ENCODE measurements at regions not wholly inside any gene's neighbourhood (a gene's known extent, or its start where the extent isn't known, plus 50 kb on each side); places are given as distances from the start of the nearest gene placed in this dataset.
"Not testable (repeated sequence)": the region's sequence is repeated elsewhere in the genome, so short reads cannot be mapped to it uniquely, and the experiment has no call there.

DNA sequence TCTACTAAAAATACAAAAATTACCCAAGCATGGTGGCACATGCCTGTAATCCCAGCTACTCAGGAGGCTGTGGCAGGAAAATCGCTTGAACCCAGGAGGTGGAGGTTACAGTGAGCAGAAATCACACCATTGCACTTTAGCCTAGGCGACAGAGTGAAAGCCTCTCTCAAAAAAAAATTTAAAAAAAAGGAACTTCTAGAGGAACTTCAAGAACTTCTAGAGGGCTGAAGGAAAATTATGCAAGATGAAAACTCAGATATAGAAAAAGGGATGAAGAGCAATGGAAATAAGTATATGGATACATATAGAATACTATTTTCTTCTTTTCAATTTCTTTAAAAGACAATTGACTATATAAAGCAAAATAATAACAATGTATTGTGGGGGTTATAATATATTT lies 51.2 kb upstream of the PRR5 start:
- DNase-seq = no peak

DNA sequence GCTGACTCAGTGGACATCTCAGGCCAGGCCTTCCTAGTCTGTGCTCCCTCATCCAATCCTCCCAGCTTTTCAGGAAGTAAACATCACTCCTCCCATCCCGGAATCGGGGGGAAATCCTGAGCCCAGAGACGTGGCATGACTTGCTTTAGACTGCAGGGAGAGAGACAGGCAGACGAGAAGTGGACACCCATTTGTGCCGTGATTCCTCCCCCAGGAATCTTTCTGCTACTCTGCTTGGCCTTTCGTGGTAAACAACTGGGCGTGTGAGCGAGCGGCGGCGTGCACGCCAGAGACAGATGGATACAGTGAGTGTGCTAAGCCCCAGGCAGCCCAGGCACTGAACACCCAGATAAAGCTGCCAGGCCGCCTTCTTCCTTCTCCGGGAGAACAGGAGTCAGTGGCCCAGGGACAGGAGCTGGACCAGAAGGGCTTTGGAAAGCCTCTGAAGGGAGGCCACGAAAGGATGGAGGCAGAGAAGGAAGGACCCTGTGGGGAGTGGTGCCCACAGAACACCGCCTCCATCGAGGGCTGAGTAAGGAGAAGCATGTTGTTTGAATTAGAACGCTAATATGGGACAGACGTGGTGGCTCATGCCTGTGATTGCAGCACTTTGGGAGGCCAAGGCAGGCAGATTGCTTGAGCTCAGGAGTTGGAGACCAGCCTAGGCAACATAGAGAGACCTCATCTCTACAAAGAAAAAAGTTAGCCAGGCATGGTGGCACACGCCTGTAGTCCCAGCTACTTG lies 53.0 kb upstream of the PRR5 start:
- DNase-seq = no peak

DNA sequence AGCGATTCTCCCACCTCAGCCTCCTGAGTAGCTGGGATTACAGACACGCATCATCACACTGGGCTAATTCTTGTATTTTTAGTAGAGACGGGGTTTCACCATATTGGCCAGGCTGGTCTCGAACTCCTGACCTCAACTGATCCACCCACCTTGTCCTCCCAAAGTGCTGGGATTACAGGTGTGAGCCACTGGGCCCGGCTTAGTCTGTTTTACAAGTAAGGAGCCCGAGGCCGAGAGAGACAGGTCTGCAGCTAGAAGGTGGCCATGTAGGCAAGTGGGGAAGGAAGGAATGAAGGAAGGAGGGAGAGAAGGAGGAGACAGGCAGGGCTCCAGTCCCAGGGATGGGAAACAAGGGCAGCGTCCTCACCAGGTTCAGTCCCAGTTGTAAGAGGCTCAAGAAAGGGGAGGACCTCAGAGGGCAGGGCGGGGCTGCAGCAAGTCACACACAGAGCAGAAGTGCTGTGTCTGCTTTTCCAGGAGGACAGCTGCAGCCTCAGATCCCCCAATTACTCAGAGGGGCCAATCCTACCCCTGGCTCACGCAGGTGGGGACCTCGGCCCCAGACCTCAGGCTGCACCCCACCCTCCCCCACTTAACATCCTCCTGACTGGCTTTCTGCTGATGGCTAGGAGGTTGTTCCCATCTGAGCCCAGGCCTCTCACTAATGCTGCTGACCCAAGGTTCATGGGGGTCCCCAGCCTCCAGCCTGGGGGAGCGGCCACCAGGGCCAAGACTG lies 53.8 kb upstream of the PRR5 start:
- DNase-seq = no peak

DNA sequence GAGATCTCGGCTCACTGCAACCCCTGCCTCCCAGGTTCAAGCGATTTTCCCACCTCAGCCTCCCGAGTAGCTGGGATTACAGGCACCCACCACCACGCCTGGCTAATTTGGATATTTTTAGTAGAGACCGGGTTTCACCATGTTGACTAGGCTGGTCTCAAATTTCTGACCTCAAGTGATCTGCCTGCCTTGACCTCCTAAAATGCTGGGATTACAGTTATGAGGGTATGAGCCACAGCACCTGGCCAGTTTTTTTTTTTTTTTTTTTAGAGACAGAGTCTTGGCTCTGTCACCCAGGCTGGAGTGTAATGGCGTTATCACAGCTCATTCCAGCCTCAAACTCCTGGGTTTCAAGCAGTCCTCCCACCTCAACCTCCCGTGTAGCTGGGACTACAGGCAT lies 54.9 kb upstream of the PRR5 start:
- DNase-seq = no peak

DNA sequence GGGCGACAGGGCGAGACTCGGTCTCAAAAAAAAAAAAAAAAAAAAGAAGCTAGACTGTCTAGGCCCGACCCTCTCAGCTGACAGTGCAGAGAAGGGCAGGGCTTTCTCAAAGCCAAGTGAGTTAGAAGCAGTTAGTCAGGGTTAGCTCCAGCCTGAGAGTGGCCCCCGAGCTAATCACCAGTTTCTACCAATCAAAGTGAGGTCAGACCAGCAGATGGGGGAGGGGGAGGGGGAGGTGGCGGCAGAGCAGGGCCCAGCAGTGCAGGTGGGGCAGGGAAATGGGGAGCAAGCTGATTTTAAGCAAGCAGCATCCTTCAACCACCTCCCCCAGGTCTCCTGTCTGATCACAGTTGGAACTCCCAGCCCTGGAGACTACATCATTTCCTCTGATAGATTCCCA lies 55.3 kb upstream of the PRR5 start:
- no peak for DNase-seq

DNA sequence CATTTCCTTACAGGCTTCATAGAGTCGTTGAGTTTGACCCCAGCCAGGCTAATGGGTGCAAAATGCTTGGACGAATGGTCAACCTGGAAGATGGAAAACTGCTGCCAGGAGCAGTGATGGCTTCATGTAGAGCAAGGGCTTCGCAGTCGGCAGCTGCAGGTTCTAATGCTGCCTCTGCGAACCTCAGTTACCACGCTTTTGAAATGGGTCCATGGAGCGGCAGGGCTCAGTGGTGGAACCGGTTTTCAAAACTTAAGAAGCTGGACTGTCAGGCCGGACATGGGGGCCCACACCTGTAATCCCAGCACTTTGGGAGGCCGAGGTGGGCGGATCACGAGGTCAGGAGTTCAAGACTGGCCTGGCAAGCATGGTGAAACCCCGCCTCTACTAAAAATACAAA lies 55.9 kb upstream of the PRR5 start:
- DNase-seq = no peak

DNA sequence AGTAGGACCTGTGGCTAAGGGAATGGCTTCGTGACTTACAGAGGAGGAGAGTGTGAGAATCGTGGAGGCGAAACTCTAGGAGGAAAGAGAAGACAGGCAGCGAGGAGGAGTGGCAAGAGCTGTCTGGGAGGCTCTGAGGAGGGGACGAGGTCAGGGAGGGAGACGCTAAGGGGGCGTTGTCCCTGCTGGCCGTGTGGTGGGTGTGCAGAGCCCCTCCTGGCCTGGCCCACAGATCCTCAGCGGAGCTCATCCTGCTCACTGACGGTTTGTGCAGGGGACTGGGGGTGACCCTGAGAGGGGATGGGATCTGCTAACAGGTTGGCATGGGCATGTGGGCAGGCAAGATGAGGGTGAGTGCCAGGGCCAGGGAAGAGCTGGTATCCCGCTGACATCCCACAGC lies 56.5 kb upstream of the PRR5 start:
- no peak for DNase-seq

DNA sequence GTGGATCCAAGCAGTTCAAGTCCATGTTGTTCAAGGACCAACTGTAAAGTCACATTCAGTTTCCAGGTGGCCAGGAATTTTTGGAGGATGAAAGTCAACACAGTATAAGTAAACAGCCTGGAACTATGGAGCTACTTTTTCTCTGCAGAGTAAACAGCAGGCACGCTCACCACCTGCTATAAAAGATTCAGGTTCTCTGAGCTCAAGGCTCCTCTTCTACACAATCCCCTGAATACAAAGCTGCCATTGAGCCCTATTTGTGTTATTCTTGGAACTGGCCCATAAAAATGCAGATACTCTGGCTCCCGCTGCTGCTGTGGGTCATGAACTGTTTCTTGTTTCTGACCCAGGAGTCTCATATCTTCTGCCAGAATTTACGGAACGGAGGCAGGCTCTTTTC lies 56.9 kb upstream of the PRR5 start:
- DNase-seq = no peak

DNA sequence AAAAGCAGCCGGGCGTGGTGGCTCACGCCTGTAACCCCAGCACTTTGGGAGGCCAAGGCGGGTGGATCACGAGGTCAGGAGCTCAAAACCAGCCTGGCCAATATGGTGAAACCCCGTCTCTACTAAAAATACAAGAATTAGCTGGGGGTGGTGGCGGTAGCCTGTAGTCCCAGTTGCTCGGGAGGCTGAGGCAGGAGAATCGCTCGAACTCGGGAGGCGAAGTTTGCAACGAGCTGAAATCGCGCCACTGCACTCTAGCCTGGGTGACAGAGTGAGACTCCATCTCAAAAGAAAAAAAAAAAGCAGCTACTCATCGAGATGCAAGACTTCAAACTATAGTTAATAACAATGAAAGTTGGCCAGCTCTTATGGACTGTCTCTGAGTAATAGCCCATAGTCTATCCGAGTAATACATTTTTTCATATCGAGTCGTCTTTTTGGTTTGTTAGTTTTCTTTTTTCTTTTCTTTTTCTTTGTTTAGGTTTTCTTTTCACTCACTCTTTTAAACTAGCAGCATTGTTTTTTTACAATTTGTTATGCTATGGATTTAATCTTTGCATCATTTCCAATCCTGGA lies 58.4 kb upstream of the PRR5 start:
- DNase-seq = not testable (repeated sequence)

DNA sequence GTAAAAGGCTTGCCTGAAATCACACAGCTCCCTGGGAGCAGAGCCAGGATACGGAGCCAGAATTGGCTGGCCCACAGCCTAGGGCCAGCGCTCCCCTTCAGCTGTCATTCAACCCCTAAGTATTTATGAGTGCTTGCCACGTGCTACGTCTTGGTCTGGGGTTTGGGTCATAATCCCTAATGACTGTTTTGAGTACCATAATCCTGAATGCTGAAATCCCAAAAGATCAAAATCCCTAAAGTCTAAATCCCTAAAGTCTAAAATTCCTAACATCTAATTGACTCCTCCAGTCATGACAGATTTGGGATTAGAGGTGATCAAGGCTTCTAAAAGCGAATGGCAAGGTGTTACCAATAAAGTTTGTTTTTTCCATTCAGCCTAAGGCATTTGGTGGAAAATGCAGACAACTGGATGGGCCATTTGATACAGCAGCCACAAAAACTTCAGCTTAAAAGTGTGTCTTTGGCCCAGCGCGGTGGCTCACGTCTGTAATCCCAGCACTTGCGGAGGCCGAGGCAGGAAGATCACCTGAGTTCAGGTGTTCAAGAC lies 59.8 kb upstream of the PRR5 start:
- no peak for DNase-seq

DNA sequence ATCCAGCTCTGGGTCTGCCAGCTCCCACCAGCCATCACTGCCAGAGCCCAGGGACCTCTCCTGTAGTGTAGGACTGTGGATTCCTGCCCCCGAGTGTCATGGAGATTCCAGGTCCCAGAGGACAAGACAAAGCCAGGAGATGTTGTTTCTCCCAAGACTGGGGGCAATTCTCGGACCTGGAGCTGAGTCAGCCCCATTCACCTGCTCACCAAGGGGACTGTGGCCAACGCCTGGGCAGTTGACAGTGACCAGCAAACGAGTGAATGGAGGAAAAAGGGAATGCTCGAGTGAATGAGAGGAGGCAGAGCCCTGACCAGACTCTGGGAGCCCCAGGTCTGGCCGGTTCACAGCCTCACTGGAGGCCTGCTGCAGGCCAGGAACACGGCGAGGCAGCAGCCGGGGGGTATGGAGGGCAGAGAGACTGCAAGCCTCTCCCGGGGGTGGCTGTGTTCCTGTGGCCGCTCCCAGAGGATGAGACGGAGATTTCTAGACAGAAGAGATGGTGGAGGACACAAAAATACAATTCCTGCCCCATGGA lies 61.3 kb upstream of the PRR5 start:
- no peak for DNase-seq

DNA sequence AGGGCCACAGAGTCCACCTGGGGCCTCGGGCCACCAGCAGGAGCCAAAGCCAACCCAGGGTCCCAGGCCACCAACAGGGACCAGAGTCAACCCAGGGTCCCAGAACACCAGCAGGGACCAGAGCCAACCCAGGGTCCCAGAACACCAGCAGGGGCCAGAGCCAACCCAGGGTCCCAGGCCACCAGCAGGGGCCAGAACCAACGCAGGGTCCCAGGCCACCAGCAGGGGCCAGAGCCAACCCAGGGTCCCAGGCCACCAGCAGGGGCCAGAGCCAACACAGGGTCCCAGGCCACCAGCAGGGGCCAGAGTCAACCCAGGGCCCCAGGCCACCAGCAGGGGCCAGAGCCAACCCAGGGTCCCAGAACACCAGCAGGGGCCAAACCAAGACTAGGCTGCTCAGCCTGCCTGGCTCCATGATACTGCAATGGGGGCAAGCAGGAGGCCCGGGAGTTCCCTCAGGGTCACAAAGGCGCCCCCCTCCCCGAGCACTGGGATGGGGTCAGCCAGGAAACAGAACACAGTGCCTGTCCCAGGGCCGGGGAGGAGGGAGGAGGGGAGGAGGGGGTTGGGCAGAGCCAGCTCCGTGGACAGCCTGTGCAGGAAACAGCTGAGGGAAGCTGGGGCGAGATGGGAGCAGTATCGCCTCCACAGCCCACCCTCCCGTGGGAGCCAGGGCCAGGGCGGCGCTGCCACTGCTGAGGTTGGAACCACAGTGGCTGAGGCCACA lies 62.0 kb upstream of the PRR5 start:
- no peak for DNase-seq

DNA sequence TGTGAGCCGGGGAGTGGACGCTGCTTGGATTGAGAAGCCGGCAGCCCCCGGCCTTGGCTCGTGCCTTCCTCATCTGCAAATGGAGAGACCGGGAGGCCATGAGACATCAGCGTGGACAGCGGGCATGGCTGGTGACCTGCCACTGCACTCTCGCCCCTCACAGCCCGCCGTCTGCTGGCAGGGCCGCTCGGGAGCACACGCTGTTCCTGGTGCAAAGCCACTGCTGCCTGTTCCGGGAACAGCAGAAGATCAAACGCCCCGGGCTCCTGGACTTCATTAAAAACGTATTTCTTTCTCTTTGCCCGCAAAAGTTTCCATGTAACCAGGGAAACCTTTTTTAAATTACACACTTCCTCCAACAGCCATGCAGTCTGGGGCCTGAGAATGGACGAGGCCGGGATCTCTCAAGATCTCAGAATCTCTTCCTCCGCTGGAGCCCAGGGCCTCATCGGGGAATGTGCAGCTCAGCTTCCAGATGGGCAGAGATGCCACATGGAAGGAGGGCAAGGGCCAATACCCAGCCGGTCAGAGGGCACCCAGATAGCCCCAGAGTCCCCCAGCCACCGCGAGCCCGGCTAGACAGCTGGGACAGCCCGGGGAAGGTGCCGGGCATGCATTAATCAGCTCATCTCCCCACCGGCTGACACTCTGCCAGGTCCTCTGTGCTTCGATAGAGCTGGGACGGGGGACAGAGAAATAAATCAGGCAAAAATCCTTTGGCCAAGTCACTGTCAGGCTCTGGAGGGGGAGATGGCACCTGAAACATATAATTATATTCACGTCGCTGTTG lies 62.8 kb upstream of the PRR5 start:
- DNase-seq = no peak

DNA sequence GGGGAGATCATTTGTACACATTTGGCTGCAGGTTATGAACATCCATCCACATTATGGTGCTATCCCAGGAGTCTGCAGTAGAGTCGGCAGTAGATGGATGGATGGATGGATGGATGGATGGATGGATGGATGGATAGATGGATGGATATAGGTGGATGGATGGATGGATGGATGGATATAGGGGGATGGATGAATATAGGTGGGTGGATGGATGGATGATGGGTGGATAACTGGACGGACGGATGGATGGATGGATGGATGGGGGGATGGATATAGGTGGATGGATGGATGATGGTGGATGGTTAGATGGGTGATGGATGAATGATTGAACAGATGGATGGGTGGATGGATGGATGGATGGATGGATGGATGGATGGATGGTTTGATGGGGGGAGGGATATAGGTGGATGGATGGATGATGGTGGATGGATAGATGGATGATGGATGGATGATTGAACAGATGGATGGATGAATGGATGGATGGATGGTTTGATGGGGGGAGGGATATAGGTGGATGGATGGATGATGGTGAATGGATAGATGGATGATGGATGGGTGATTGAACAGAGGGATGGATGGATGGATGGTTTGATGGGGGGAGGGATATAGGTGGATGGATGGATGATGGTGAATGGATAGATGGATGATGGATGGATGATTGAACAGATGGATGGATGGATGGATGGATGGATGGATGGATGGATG lies 65.3 kb upstream of the PRR5 start:
- DNase-seq = not testable (repeated sequence)

DNA sequence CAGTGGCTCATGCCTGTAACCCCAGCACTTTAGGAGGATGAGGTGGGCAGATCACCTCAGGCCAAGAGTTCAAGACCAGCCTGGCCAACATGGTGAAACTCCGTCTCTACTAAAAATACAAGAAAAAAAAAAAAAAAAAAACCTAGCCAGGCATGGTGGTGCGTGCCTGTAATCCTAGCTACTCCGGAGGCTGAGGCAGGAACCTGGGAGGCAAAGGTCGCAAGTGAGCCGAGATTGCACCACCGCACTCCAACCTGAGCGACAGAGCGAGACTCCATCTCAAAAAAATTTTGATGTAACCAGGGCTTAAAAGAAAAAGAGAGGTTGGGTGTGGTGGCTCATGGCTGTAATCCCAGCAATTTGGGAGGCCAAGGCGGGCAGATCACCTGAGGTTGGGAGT lies 66.4 kb upstream of the PRR5 start:
- DNase-seq = not testable (repeated sequence)

DNA sequence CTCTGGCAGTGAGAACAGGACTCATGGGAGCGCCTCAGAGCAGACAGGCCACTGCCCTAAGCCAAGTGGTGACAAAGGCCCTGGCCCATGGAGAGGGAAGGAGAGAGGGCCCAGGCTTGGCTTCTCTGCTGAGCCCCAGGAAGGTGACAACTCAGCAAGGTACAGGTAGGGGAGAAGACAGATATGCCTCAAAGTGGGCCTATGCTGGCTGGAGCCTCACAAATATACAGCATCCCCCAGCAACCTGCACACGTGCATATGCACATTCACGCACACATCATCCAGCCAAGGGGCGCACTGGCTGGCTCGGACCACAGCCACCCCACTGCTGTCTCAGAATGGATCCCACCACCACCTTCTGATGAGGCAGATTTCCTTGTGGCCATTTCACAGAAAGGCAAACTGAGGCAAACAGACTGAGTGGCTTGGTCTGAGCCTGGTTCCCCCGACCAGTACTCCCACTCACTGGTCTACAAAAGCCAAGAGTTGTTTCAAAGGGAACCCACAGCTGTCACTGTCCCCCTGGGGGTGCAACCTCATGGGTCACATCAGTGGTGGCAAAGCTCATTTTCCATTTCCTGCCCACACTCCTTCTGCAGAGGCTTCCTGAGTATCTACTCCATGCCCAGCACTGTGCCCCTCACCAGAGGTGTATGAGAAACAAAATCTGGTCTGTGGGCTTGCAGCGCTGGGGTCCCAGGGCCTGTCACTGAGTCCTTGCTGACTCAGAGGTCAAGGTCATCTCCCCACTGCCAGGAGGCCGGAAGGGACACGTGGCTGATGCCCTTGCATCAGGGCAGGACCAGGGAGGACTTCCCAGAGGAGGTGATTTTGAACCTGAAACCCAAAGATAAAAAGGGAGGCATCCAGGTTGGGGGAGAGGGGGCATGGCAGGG lies 67.3 kb upstream of the PRR5 start:
- no peak for DNase-seq

DNA sequence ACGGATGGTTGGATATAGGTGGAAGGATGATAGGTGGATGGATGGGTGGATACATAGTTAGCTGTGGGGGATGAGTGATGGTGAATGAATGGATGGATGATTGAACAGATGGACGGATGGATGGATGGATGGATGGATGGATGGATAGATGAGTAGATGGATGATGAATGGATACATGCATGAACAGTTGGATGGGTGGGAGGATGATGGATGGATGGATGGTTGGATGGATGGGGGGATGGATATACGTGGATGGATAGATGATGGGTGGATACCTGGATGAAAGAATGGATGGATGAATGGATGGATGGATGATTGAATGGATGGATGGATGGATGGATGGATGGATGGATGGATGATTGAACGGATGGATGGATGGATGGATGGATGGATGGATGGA lies 68.4 kb upstream of the PRR5 start:
- no peak for DNase-seq

DNA sequence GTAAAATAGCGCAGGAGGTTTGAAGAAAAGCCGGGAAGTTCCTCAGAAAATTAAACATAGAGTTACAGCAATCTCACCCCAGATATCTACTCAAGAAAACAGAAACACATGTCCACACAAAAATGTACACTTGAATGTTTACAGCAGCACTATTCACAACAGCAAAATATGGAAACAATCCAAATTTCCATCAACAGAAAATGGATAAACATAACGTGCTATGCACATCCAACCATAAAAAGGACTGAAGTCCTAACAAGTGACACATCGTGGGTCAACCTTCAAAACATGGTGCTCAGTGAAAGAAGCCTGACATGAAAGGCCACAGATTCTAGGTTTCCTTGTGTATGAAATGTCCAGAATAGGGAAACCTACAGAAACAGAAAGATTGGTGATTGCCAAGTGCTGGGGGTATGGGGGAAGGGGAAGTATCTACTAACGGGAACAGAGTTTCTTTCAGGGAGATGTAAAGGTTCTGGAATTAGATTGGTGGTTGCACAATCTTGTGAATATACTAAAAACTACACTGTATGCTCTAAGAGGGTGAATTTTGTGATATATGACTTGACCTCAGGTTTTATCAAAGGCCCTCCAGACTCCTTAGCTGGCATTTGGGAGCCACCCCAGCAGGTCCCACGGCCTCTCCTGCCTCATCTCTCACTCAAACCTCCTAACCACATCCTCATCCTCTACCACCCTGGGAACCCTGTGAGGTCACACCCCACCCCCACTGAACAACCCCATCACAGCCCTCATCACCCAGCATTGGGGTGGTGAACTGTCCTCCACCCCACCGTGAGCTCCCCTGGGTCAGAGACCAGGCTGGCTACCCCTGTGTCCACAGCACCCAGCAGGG lies 69.2 kb upstream of the PRR5 start:
- no peak for DNase-seq

DNA sequence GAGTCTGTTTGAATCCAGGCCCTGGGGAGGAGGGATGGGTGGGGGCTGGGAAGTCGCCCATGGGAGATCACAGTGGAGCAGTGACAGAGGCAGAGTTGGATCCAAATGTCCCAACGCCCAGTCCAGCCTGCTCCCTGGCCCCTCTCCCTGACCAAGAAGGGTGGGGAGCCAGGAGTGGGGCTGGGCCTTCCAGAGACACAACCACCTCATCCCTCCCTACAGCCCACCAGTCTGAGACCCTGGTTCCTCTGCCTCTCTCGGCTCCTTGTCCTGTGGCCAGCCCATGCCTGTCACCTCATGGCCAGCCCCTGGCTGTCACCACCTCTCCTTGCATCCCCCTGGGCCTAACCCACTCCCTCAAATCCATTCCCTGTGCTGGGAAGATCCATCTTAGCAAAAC lies 71.2 kb upstream of the PRR5 start:
- no peak for DNase-seq

All from renal pelvis (tissue), 1 donor.